CD4-positive, CD25-positive, alpha-beta regulatory T cell (primary cell): ENCODE measurements at regions not wholly inside any gene's neighbourhood (a gene's known extent, or its start where the extent isn't known, plus 50 kb on each side); places are given as distances from the start of the nearest gene placed in this dataset.

Experiments
- ATAC-seq, 2 donors: fragments of 150-1000 bp; cut with Tn5 transposase; one replicate each; pipeline ENCODE4 v1.10.0; 2021; ENCODE audit warnings: low read depth in 2 of 2, moderate number of reproducible peaks in 2 of 2, moderate library complexity in 1 of 2
- DNase-seq, 3 donors: peaks; one replicate each; pipeline versions ENCODE4 v3.0.0 to v3.0.0-alpha.2; 2012 to 2022; ENCODE audit warnings: mixed read lengths in 1 of 3
- H3K27ac ChIP-seq: one replicate; pipeline ENCODE4 v1.7.0; 2013; ENCODE audit warnings: mild to moderate bottlenecking, low read length; ENCODE audit not compliant: insufficient read depth, poor library complexity, severe bottlenecking
- H3K27me3 ChIP-seq: one replicate; pipeline ENCODE4 v1.7.0; 2013; ENCODE audit warnings: low read length; ENCODE audit not compliant: control insufficient read depth, insufficient read depth
- H3K36me3 ChIP-seq: one replicate; pipeline ENCODE4 v1.7.0; 2013; ENCODE audit warnings: mild to moderate bottlenecking, low read length, moderate library complexity; ENCODE audit not compliant: control insufficient read depth, insufficient read depth
- H3K4me1 ChIP-seq: 2 replicates; pipeline ENCODE4 v1.7.0; 2013; ENCODE audit warnings: mild to moderate bottlenecking, low read length; ENCODE audit not compliant: insufficient read depth, control insufficient read depth, poor library complexity, severe bottlenecking
- H3K4me3 ChIP-seq: one replicate; pipeline ENCODE4 v1.7.0; 2013; ENCODE audit warnings: low read depth, mild to moderate bottlenecking, low read length, moderate library complexity
- H3K9me3 ChIP-seq, 2 experiments: 1 replicate in 1 of 2; 2 replicates in 1 of 2; pipeline ENCODE4 v1.7.0; 2013; ENCODE audit warnings: low read length in 2 of 2, mild to moderate bottlenecking in 1 of 2, moderate library complexity in 1 of 2; ENCODE audit not compliant: control insufficient read depth in 2 of 2
- H3K27ac Mint-ChIP-seq, 3 donors: one replicate each; pipeline ENCODE4 v1.8.0; 2020 to 2022; ENCODE audit warnings: mild to moderate bottlenecking in 3 of 3, mixed read lengths in 3 of 3, moderate library complexity in 2 of 3
- H3K27me3 Mint-ChIP-seq: one replicate; pipeline ENCODE4 v1.8.0; 2022; ENCODE audit warnings: mild to moderate bottlenecking, mixed read lengths
- H3K36me3 Mint-ChIP-seq: one replicate; pipeline ENCODE4 v1.8.0; 2020; ENCODE audit warnings: mixed read lengths
- H3K4me1 Mint-ChIP-seq, 4 donors: one replicate each; pipeline ENCODE4 v1.8.0; 2020 to 2022; ENCODE audit warnings: mixed read lengths in 4 of 4, mild to moderate bottlenecking in 1 of 4
- H3K4me3 Mint-ChIP-seq, 4 donors: one replicate each; pipeline ENCODE4 v1.8.0; 2020 to 2022; ENCODE audit warnings: mild to moderate bottlenecking in 4 of 4, mixed read lengths in 4 of 4, moderate library complexity in 3 of 4
- H3K9me3 Mint-ChIP-seq, 7 donors: one replicate each; pipeline ENCODE4 v1.8.0; 2020 to 2022; ENCODE audit warnings: mixed read lengths in 7 of 7, mild to moderate bottlenecking in 3 of 7, moderate library complexity in 2 of 7

- no peaks in the 10 kb centered on the region for H3K27me3 Mint-ChIP-seq
- no peak for ATAC-seq
- no peak for DNase-seq
- no peak overlapping the region for H3K4me3 Mint-ChIP-seq
- Histone ChIP-seq H3K27ac (no peak overlapping the region), H3K4me1 (no peaks in the 10 kb centered on the region), H3K36me3 (no peaks in the 10 kb centered on the region), H3K27me3 (no peaks in the 10 kb centered on the region), H3K4me3 (no peak overlapping the region), H3K9me3 (no peaks in the 10 kb centered on the region)
- no peak overlapping the region for H3K27ac Mint-ChIP-seq
- H3K9me3 Mint-ChIP-seq = no peaks in the 10 kb centered on the region
- H3K36me3 Mint-ChIP-seq = no peaks in the 10 kb centered on the region
- no peaks in the 10 kb centered on the region for H3K4me1 Mint-ChIP-seq
These were observed 197.7 kb upstream of the DDHD1 start for GRCh38 chr14:53350866-53351265.

- ATAC-seq (no peak), DNase-seq (no peak)
- Histone ChIP-seq H3K27me3 (no peaks in the 10 kb centered on the region), H3K9me3 (no peaks in the 10 kb centered on the region), H3K4me1 (no peaks in the 10 kb centered on the region), H3K27ac (no peak overlapping the region), H3K4me3 (no peak overlapping the region), H3K36me3 (no peaks in the 10 kb centered on the region)
- H3K36me3 Mint-ChIP-seq = no peaks in the 10 kb centered on the region
- no peaks in the 10 kb centered on the region for H3K27me3 Mint-ChIP-seq
- no peak overlapping the region for H3K27ac Mint-ChIP-seq
- H3K4me3 Mint-ChIP-seq = no peak overlapping the region
- no peaks in the 10 kb centered on the region for H3K9me3 Mint-ChIP-seq
- no peaks in the 10 kb centered on the region for H3K4me1 Mint-ChIP-seq
These were observed 197.3 kb upstream of the DDHD1 start for GRCh38 chr14:53350429-53350828.

- Mint-ChIP-seq H3K36me3 (no peaks in the 10 kb centered on the region), H3K27ac (no peak overlapping the region), H3K4me3 (no peak overlapping the region), H3K4me1 (no peaks in the 10 kb centered on the region), H3K27me3 (no peaks in the 10 kb centered on the region), H3K9me3 (no peaks in the 10 kb centered on the region)
- H3K27me3 ChIP-seq = no peaks in the 10 kb centered on the region
- no peak overlapping the region for H3K4me3 ChIP-seq
- ATAC-seq (no peak), DNase-seq (no peak)
- no peaks in the 10 kb centered on the region for H3K4me1 ChIP-seq
- no peaks in the 10 kb centered on the region for H3K36me3 ChIP-seq
- H3K27ac ChIP-seq = no peak overlapping the region
- no peaks in the 10 kb centered on the region for H3K9me3 ChIP-seq
These were observed 193.9 kb upstream of the DDHD1 start for GRCh38 chr14:53346988-53347387.

- Histone ChIP-seq H3K9me3 (no peaks in the 10 kb centered on the region), H3K36me3 (no peaks in the 10 kb centered on the region), H3K4me3 (no peak overlapping the region), H3K27me3 (no peaks in the 10 kb centered on the region), H3K27ac (no peak overlapping the region), H3K4me1 (no peaks in the 10 kb centered on the region)
- ATAC-seq = no peak
- DNase-seq = no peak
- Mint-ChIP-seq H3K36me3 (no peaks in the 10 kb centered on the region), H3K27ac (no peak overlapping the region), H3K4me1 (no peaks in the 10 kb centered on the region), H3K27me3 (no peaks in the 10 kb centered on the region), H3K4me3 (no peak overlapping the region), H3K9me3 (no peaks in the 10 kb centered on the region)
These were observed 188.2 kb upstream of the DDHD1 start for GRCh38 chr14:53341324-53341723.

GRCh38 chr14:53338192-53338591, 185.1 kb upstream of the DDHD1 start:
- H3K9me3 Mint-ChIP-seq = peaks cover 0 to 3% (median 0%) of the 10 kb centered on the region in 7 donors

GRCh38 chr14:53336729-53337128, 183.6 kb upstream of the DDHD1 start:
- Mint-ChIP-seq H3K36me3 (no peaks in the 10 kb centered on the region), H3K4me3 (no peak overlapping the region), H3K27me3 (no peaks in the 10 kb centered on the region), H3K9me3 (peaks cover 0 to 3% (median 0%) of the 10 kb centered on the region in 7 donors), H3K27ac (no peak overlapping the region), H3K4me1 (no peaks in the 10 kb centered on the region)
- ATAC-seq (no peak), DNase-seq (no peak)
- Histone ChIP-seq H3K27ac (no peak overlapping the region), H3K9me3 (no peaks in the 10 kb centered on the region), H3K4me3 (no peak overlapping the region), H3K27me3 (no peaks in the 10 kb centered on the region), H3K4me1 (no peaks in the 10 kb centered on the region), H3K36me3 (no peaks in the 10 kb centered on the region)

More at GRCh38 chr14:53338192-53338591, 185.1 kb upstream of the DDHD1 start:
- Histone ChIP-seq H3K27ac (no peak overlapping the region), H3K9me3 (no peaks in the 10 kb centered on the region), H3K36me3 (no peaks in the 10 kb centered on the region), H3K4me3 (no peak overlapping the region), H3K27me3 (no peaks in the 10 kb centered on the region), H3K4me1 (no peaks in the 10 kb centered on the region)
- DNase-seq = no peak
- Mint-ChIP-seq H3K27me3 (no peaks in the 10 kb centered on the region), H3K4me3 (no peak overlapping the region), H3K4me1 (no peaks in the 10 kb centered on the region), H3K36me3 (no peaks in the 10 kb centered on the region), H3K27ac (no peak overlapping the region)
- no peak for ATAC-seq

GRCh38 chr14:53333809-53334208, 180.7 kb upstream of the DDHD1 start:
- Mint-ChIP-seq H3K36me3 (no peaks in the 10 kb centered on the region), H3K27ac (no peak overlapping the region), H3K4me1 (no peaks in the 10 kb centered on the region), H3K4me3 (no peak overlapping the region), H3K27me3 (no peaks in the 10 kb centered on the region), H3K9me3 (peaks cover 0 to 3% (median 0%) of the 10 kb centered on the region in 7 donors)
- ATAC-seq (no peak), DNase-seq (no peak)
- H3K27me3 ChIP-seq = no peaks in the 10 kb centered on the region
- H3K4me1 ChIP-seq = no peaks in the 10 kb centered on the region
- no peaks in the 10 kb centered on the region for H3K36me3 ChIP-seq
- no peak overlapping the region for H3K4me3 ChIP-seq
- H3K27ac ChIP-seq = no peak overlapping the region
- H3K9me3 ChIP-seq = no peaks in the 10 kb centered on the region

GRCh38 chr14:53331921-53332320, 178.8 kb upstream of the DDHD1 start:
- Histone ChIP-seq H3K4me1 (no peaks in the 10 kb centered on the region), H3K9me3 (no peaks in the 10 kb centered on the region), H3K27me3 (no peaks in the 10 kb centered on the region), H3K36me3 (no peaks in the 10 kb centered on the region), H3K27ac (no peak overlapping the region), H3K4me3 (no peak overlapping the region)
- no peak for DNase-seq
- Mint-ChIP-seq H3K36me3 (peaks cover under 1% of the 10 kb centered on the region), H3K4me3 (no peak overlapping the region), H3K27ac (no peak overlapping the region), H3K9me3 (peaks cover 0 to 3% (median 0%) of the 10 kb centered on the region in 7 donors), H3K4me1 (no peaks in the 10 kb centered on the region), H3K27me3 (no peaks in the 10 kb centered on the region)
- ATAC-seq = no peak
